ENCODE measurements at regions not wholly inside any gene's neighbourhood (a gene's known extent, or its start where the extent isn't known, plus 50 kb on each side); places are given as distances from the start of the nearest gene placed in this dataset.
A peak's percentile ranks its signal among the peaks of the same experiment; 100 is the strongest.

GRCh38 chr3:194001728-194002459 lies 134.1 kb upstream of the HES1 start:
- Mint-ChIP-seq H3K9me3 (ENCODE audit: low read depth, unreplicated experiment) (no peaks in the 10 kb centered on the region), H3K27me3 (ENCODE audit: unreplicated experiment) (no peaks in the 10 kb centered on the region), H3K36me3 (ENCODE audit: insufficient read depth, unreplicated experiment) (peaks cover 29% of the 10 kb centered on the region), H3K27ac (ENCODE audit: unreplicated experiment) (peak overlapping the region; percentile 88), H3K4me1 (ENCODE audit: low read depth, unreplicated experiment) (peaks cover 45% of the 10 kb centered on the region), H3K4me3 (ENCODE audit: low read depth, unreplicated experiment) (peak overlapping the region; percentile 68)
- BruUV-seq (replicated peaks): no TSS peak
- DNase-seq: no peak
- intact Hi-C loops (cut with micrococcal nuclease; ENCODE audit: unreplicated experiment): loop anchor here (2.0 to 10.0 kb wide), 4 partner anchors 31 to 337 kb away; no protein-coding TSS in a partner anchor
- CTCF ChIA-PET: interaction anchor here (0.6 to 2.2 kb wide), 3 partner anchors 158 to 220 kb away, joined by 3 to 18 read pairs (median 6); no protein-coding TSS in a partner anchor
- no peak for TF ChIP-seq CTCF (IDR thresholded peaks at IDR 0.05; ENCODE audit: unreplicated experiment)

- Mint-ChIP-seq H3K9me3 (ENCODE audit: low read depth, unreplicated experiment) (no peaks in the 10 kb centered on the region), H3K4me1 (ENCODE audit: low read depth, unreplicated experiment) (peaks cover 54% of the 10 kb centered on the region), H3K27ac (ENCODE audit: unreplicated experiment) (peak overlapping the region; percentile 88), H3K4me3 (ENCODE audit: low read depth, unreplicated experiment) (peak overlapping the region; percentile 68), H3K36me3 (ENCODE audit: insufficient read depth, unreplicated experiment) (peaks cover 29% of the 10 kb centered on the region), H3K27me3 (ENCODE audit: unreplicated experiment) (no peaks in the 10 kb centered on the region)
- no TSS peak for BruUV-seq (replicated peaks)
- CTCF ChIA-PET: interaction anchor here (0.5 to 2.2 kb wide), 29 partner anchors 21 to 319 kb away, joined by 3 to 19 read pairs (median 5); partner anchors contain the start of gene HES1
- intact Hi-C loops (cut with micrococcal nuclease; ENCODE audit: unreplicated experiment): loop anchor here (1.0 to 10.0 kb wide), 8 partner anchors 33 to 339 kb away; partner anchors contain the start of gene HES1
- TF ChIP-seq CTCF (IDR thresholded peaks at IDR 0.05; ENCODE audit: unreplicated experiment): no peak
- peak; percentile 93 for DNase-seq
Observed at GRCh38 chr3:194003114-194004057, 132.6 kb upstream of the HES1 start.

- intact Hi-C loops (cut with micrococcal nuclease; ENCODE audit: unreplicated experiment): loop anchor here (1.0 to 10.0 kb wide), 4 partner anchors 49 to 341 kb away; no protein-coding TSS in a partner anchor
- no TSS peak for BruUV-seq (replicated peaks)
- Mint-ChIP-seq H3K9me3 (ENCODE audit: low read depth, unreplicated experiment) (no peaks in the 10 kb centered on the region), H3K27me3 (ENCODE audit: unreplicated experiment) (no peaks in the 10 kb centered on the region), H3K4me3 (ENCODE audit: low read depth, unreplicated experiment) (no peak overlapping the region), H3K4me1 (ENCODE audit: low read depth, unreplicated experiment) (peaks cover 76% of the 10 kb centered on the region), H3K36me3 (ENCODE audit: insufficient read depth, unreplicated experiment) (peaks cover 29% of the 10 kb centered on the region), H3K27ac (ENCODE audit: unreplicated experiment) (peak overlapping the region; percentile 88)
- DNase-seq: no peak
- CTCF ChIA-PET: interaction anchor here (0.7 to 1.7 kb wide), 7 partner anchors 24 to 264 kb away, joined by 3 to 11 read pairs (median 4); no protein-coding TSS in a partner anchor
- peak; percentile 22 for TF ChIP-seq CTCF (IDR thresholded peaks at IDR 0.05; ENCODE audit: unreplicated experiment)
Observed at GRCh38 chr3:194005930-194006501, 129.9 kb upstream of the HES1 start.

Measured in Calu3 (cell line).